ENCODE measurements at regions not wholly inside any gene's neighbourhood (a gene's known extent, or its start where the extent isn't known, plus 50 kb on each side); places are given as distances from the start of the nearest gene placed in this dataset.

DNA sequence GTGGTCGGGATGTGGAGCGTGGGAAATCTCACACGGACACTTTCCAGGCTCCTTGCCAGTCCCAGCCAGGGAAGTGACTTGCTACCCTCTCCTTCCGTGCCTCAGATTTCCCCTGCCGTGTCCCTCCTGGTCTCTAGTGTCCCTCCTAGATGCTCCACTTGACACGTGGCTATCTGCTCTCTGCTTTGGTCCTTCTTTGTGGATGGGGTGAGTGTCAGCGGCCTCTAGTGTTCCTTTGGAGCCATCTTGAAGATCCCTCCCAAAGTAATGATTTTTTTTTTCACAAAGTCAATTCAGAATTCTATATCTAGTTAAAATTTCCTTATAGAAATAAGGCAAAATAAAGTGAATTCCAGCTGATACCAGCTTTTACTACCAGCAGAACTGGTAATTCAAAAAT lies 117.7 kb downstream of the MRPL36 start:
- Histone ChIP-seq H3K4me1 (ENCODE audit: insufficient read depth, low read length) (no peaks in the 10 kb centered on the region), H3K9me3 (ENCODE audit: insufficient read depth, low read depth, low read length) (peaks cover 6% of the 10 kb centered on the region; the same call in 1 of the 2 replicates), H3K36me3 (ENCODE audit: insufficient read depth, low read length) (no peaks in the 10 kb centered on the region), H3K27me3 (ENCODE audit: insufficient read depth, low read length) (no peaks in the 10 kb centered on the region), H3K27ac (ENCODE audit: low read depth, low read length) (no peak overlapping the region), H3K4me3 (ENCODE audit: low read length) (no peak overlapping the region), H3K9ac (ENCODE audit: low read depth, low read length) (no peak overlapping the region)
- WGBS: 75% methylated on average over 7 of the region's 7 CpGs

DNA sequence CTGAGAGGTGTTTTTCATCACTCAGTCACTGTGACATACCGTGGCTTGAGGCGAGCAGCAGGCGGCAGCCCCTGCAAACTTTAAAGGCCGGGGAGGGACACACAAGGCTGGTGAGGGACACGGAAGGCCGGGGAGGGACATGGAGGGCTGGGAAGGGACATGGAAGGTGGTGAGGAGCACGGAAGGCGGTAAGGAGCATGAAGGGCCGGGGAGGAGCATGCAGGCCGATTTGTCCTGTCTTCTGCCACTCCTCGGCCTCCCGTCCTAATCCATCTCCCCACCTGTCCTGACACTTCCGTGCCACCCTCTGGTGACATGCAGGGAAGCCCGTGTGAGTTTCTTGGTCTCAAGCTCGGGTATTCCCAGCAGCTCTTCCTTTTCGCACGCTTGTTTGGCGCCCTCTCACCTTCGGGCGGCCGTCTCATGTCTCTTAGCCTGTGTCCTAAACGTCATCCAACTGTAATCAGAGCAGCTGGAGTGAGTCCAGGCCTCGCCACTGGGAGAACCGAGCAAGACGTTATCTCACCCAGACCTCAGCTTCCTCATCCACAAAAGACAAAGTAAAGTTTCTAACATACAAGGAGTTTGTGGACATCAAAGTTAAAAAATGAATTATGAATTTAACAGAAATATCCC lies 126.5 kb downstream of the MRPL36 start:
- H3K4me3 ChIP-seq (ENCODE audit: low read length): no peak overlapping the region
- WGBS: 79% methylated on average over 25 of the region's 25 CpGs
- H3K9ac ChIP-seq (ENCODE audit: low read depth, low read length): no peak overlapping the region
- H3K36me3 ChIP-seq (ENCODE audit: insufficient read depth, low read length): no peaks in the 10 kb centered on the region
- 0 out of 2 replicates have a peak, but pooled peaks cover 5% of the 10 kb centered on the region for H3K4me1 ChIP-seq (ENCODE audit: insufficient read depth, low read length)
- no peak overlapping the region for H3K27ac ChIP-seq (ENCODE audit: low read depth, low read length)
- H3K27me3 ChIP-seq (ENCODE audit: insufficient read depth, low read length): peaks cover 19% of the 10 kb centered on the region
- H3K9me3 ChIP-seq (ENCODE audit: insufficient read depth, low read depth, low read length): no peaks in the 10 kb centered on the region

DNA sequence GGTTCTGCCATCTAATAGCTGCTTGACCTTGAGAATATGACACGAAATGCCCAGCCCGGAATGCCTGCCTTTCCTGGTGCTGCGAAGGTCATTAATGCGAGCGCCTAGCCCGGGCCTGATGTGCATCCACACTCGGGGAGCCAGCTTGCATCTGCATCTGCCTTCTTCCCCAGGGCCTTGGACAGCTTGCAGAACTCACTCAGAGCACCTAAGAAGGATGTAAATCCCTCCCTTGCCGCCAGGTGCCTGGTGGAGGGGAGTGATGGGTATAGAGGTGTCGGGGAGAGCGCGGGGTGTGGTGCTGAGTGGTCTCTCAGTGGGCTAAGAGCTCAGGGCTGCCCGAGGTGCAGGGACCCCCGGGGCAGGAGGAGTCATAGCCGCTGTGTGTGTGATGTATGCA lies 127.2 kb downstream of the MRPL36 start:
- Histone ChIP-seq H3K27me3 (ENCODE audit: insufficient read depth, low read length) (peaks cover 26% of the 10 kb centered on the region), H3K36me3 (ENCODE audit: insufficient read depth, low read length) (no peaks in the 10 kb centered on the region), H3K4me1 (ENCODE audit: insufficient read depth, low read length) (0 out of 2 replicates have a peak, but pooled peaks cover 5% of the 10 kb centered on the region), H3K27ac (ENCODE audit: low read depth, low read length) (no peak overlapping the region), H3K9me3 (ENCODE audit: insufficient read depth, low read depth, low read length) (no peaks in the 10 kb centered on the region), H3K9ac (ENCODE audit: low read depth, low read length) (no peak overlapping the region), H3K4me3 (ENCODE audit: low read length) (no peak overlapping the region)
- WGBS: 81% methylated on average over 14 of the region's 14 CpGs

DNA sequence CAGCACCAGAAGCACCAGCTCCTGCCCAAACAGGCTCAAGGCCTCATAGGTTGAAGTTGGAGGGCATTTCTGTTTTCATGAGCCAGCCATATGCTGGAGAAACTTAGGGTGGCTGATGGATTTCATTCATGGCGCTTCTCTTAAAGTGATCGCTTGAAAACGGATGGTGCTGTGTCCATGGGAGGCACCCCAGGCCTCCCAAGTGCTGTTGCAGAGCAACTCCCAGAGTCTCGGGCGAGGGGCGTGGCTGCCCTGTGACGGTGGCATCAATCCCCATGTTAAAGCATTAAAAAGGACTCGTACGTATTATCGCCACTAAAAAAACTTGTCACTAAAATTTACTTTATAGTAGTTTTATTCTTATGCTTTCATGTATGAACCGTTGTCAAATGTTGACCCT lies 128.3 kb downstream of the MRPL36 start:
- WGBS: 91% methylated on average over 9 of the region's 11 CpGs
- no peaks in the 10 kb centered on the region for H3K36me3 ChIP-seq (ENCODE audit: insufficient read depth, low read length)
- H3K9ac ChIP-seq (ENCODE audit: low read depth, low read length): no peak overlapping the region
- H3K27ac ChIP-seq (ENCODE audit: low read depth, low read length): no peak overlapping the region
- H3K4me3 ChIP-seq (ENCODE audit: low read length): no peak overlapping the region
- no peaks in the 10 kb centered on the region for H3K9me3 ChIP-seq (ENCODE audit: insufficient read depth, low read depth, low read length)
- H3K27me3 ChIP-seq (ENCODE audit: insufficient read depth, low read length): peaks cover 32% of the 10 kb centered on the region
- H3K4me1 ChIP-seq (ENCODE audit: insufficient read depth, low read length): 0 out of 2 replicates have a peak, but pooled peaks cover 5% of the 10 kb centered on the region

DNA sequence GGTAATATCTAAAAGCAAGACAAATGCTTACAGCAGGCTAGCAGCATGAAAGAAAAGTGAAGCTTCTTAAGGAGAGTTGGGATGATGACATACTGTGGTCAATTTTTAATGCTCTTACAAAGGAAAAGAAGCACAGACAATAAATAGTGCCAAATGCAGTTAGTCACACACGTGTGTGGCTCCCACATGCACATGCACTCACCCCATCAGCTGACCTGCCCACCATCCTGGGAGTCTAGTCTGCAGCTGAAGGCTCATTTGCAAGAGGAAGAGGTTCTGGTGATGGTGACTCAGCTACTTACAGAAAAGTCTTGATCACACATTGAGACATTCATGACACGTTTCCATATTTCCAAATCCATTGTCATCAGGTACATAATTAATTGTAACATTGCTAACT lies 129.3 kb downstream of the MRPL36 start:
- H3K27ac ChIP-seq (ENCODE audit: low read depth, low read length): no peak overlapping the region
- no peak overlapping the region for H3K9ac ChIP-seq (ENCODE audit: low read depth, low read length)
- H3K9me3 ChIP-seq (ENCODE audit: insufficient read depth, low read depth, low read length): no peaks in the 10 kb centered on the region
- no peaks in the 10 kb centered on the region for H3K36me3 ChIP-seq (ENCODE audit: insufficient read depth, low read length)
- H3K4me1 ChIP-seq (ENCODE audit: insufficient read depth, low read length): 0 out of 2 replicates have a peak, but pooled peaks cover 5% of the 10 kb centered on the region
- no peak overlapping the region for H3K4me3 ChIP-seq (ENCODE audit: low read length)
- peaks cover 42% of the 10 kb centered on the region for H3K27me3 ChIP-seq (ENCODE audit: insufficient read depth, low read length)
- WGBS: 67% methylated on average over 2 of the region's 2 CpGs

GRCh38 chr5:1669276-1670155 lies 130.1 kb downstream of the MRPL36 start:
- H3K9me3 ChIP-seq (ENCODE audit: insufficient read depth, low read depth, low read length): no peaks in the 10 kb centered on the region
- H3K36me3 ChIP-seq (ENCODE audit: insufficient read depth, low read length): no peaks in the 10 kb centered on the region
- 77% methylated on average over 10 of the region's 10 CpGs for WGBS
- no peak overlapping the region for H3K27ac ChIP-seq (ENCODE audit: low read depth, low read length)
- no peak overlapping the region for H3K9ac ChIP-seq (ENCODE audit: low read depth, low read length)
- H3K4me3 ChIP-seq (ENCODE audit: low read length): no peak overlapping the region
- peaks cover 44% of the 10 kb centered on the region for H3K27me3 ChIP-seq (ENCODE audit: insufficient read depth, low read length)
- 0 out of 2 replicates have a peak, but pooled peaks cover 5% of the 10 kb centered on the region for H3K4me1 ChIP-seq (ENCODE audit: insufficient read depth, low read length)

DNA sequence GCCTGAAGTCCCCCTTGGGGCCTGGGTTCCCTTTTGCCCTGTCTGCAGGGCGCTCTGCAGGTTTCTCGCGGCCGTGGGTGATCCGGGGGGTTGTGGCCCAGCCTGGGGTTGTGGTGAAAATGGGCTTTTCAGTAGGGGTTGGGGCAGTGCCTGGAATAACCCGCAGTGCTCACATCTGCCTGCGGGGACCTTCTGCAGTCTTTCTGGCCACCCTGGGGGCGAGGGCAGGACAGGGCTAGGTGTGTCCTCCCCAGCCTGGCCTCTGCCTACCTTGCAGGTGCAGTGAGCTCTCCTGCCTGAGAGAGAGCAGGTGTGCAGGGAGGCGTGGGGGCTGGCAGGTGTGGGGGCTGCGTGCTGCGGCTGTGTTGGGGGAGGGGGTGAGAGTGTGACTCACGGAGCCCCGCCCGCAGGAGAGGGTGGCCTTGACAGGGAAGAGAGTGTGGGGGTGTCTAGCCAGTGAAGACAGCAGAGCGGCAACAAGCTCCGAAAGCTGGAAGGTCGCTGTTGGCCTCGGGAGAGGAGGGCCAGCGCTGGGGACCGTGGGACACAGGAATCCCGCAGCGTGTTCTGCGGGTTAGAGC lies 131.4 kb downstream of the MRPL36 start:
- Histone ChIP-seq H3K36me3 (ENCODE audit: insufficient read depth, low read length) (no peaks in the 10 kb centered on the region), H3K4me1 (ENCODE audit: insufficient read depth, low read length) (0 out of 2 replicates have a peak, but pooled peaks cover 5% of the 10 kb centered on the region), H3K4me3 (ENCODE audit: low read length) (peak overlapping the region; percentile 70), H3K27ac (ENCODE audit: low read depth, low read length) (no peak overlapping the region), H3K9me3 (ENCODE audit: insufficient read depth, low read depth, low read length) (no peaks in the 10 kb centered on the region), H3K9ac (ENCODE audit: low read depth, low read length) (no peak overlapping the region; the same call in 1 of the 2 replicates), H3K27me3 (ENCODE audit: insufficient read depth, low read length) (peaks cover 44% of the 10 kb centered on the region)
- 15% methylated on average over 23 of the region's 23 CpGs for WGBS

DNA sequence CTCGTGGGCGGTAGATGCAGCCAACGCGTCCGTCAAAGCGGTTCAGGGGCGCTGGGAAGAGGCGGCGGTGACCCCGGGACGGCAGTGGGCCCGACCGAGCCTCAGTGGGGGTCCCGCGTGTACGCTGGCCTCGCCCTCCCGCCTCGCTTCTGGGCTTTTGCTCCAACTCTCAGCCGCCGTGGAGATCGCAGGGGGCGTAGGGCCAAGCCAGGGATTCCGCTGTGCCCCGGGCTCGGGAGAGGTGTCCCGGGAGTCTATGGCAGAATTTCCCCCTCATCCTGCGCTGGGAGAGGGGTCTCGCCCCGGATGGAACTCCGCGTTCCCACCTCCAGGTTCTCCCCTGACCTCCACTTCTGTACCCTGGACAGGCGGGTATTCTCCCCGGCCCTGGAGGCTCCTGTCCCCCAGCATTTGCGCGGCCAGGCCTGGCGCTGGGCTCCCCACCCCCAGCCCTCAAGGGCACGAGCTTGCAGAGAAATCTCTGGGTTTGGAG lies 131.9 kb downstream of the MRPL36 start:
- Histone ChIP-seq H3K36me3 (ENCODE audit: insufficient read depth, low read length) (no peaks in the 10 kb centered on the region), H3K4me1 (ENCODE audit: insufficient read depth, low read length) (0 out of 2 replicates have a peak, but pooled peaks cover 5% of the 10 kb centered on the region), H3K4me3 (ENCODE audit: low read length) (peak overlapping the region; percentile 70), H3K27me3 (ENCODE audit: insufficient read depth, low read length) (peaks cover 44% of the 10 kb centered on the region), H3K9me3 (ENCODE audit: insufficient read depth, low read depth, low read length) (no peaks in the 10 kb centered on the region), H3K9ac (ENCODE audit: low read depth, low read length) (peak overlapping the region; percentile 52; the same call in 1 of the 2 replicates), H3K27ac (ENCODE audit: low read depth, low read length) (no peak overlapping the region)
- 2% methylated on average over 38 of the region's 38 CpGs for WGBS

GRCh38 chr5:1666812-1667588 lies 132.6 kb downstream of the MRPL36 start:
- Histone ChIP-seq H3K9ac (ENCODE audit: low read depth, low read length) (no peak overlapping the region), H3K9me3 (ENCODE audit: insufficient read depth, low read depth, low read length) (no peaks in the 10 kb centered on the region), H3K27me3 (ENCODE audit: insufficient read depth, low read length) (peaks cover 44% of the 10 kb centered on the region), H3K27ac (ENCODE audit: low read depth, low read length) (no peak overlapping the region), H3K4me3 (ENCODE audit: low read length) (peak overlapping the region; percentile 70), H3K4me1 (ENCODE audit: insufficient read depth, low read length) (0 out of 2 replicates have a peak, but pooled peaks cover 5% of the 10 kb centered on the region), H3K36me3 (ENCODE audit: insufficient read depth, low read length) (no peaks in the 10 kb centered on the region)
- 5% methylated on average over 48 of the region's 62 CpGs for WGBS

- Histone ChIP-seq H3K27ac (ENCODE audit: low read depth, low read length) (no peak overlapping the region), H3K27me3 (ENCODE audit: insufficient read depth, low read length) (peaks cover 44% of the 10 kb centered on the region), H3K36me3 (ENCODE audit: insufficient read depth, low read length) (no peaks in the 10 kb centered on the region), H3K4me3 (ENCODE audit: low read length) (no peak overlapping the region), H3K9ac (ENCODE audit: low read depth, low read length) (no peak overlapping the region), H3K9me3 (ENCODE audit: insufficient read depth, low read depth, low read length) (no peaks in the 10 kb centered on the region), H3K4me1 (ENCODE audit: insufficient read depth, low read length) (0 out of 2 replicates have a peak, but pooled peaks cover 5% of the 10 kb centered on the region)
- 88% methylated on average over 5 of the region's 5 CpGs for WGBS
Measured at GRCh38 chr5:1666221-1666620, 133.4 kb downstream of the MRPL36 start.
